Motor neuron (in vitro differentiated cells): ENCODE measurements at regions not wholly inside any gene's neighbourhood (a gene's known extent, or its start where the extent isn't known, plus 50 kb on each side); places are given as distances from the start of the nearest gene placed in this dataset.

Source experiments
- ATAC-seq, 8 experiments: fragments of 200-7000 bp; cut with Tn5 transposase; replicated peaks in 6 of 8; 2 replicates each; pipeline ENCODE4 v1.8.0; 2021; ENCODE audit warnings: mild to moderate bottlenecking in 8 of 8, moderate library complexity in 8 of 8
- H3K27ac ChIP-seq, 2 donors: fragments of 250-450 bp; sonication (Bioruptor Pico); 2 replicates each; pipeline ENCODE4 v1.9.0; 2021; ENCODE audit warnings: antibody characterized with exemption in 2 of 2, mild to moderate bottlenecking in 2 of 2, moderate library complexity in 1 of 2
- H3K4me1 ChIP-seq, 2 donors: fragments of 250-450 bp; sonication (Bioruptor Pico); replicated peaks in 1 of 2; 2 replicates each; pipeline ENCODE4 v1.6.1; 2021; ENCODE audit warnings: antibody characterized with exemption in 2 of 2, mild to moderate bottlenecking in 2 of 2, moderate library complexity in 1 of 2
- H3K4me3 ChIP-seq, 5 donors: fragments of 250-450 bp; sonication (Bioruptor Pico); 2 replicates each; pipeline ENCODE4 v1.9.0; 2021; ENCODE audit warnings: antibody characterized with exemption in 5 of 5, mild to moderate bottlenecking in 5 of 5, moderate library complexity in 4 of 5
- WGBS, 10 experiments: fragments of 450-650 bp; shearing (Covaris generic); methylation state at CpG; one replicate each; pipeline ENCODE4 v1.0.0; 2022; 5-methylcytosine and 5-hydroxymethylcytosine counted together
- in situ Hi-C, 9 experiments: fragments of 400-800 bp; cut with MboI; loops; one replicate each; pipeline ENCODE4 v1.15.0; 2021; ENCODE audit warnings: low sequenced_read_pairs in 9 of 9, low pct_unique_long_range_greater_than_20kb in 2 of 9; ENCODE audit not compliant: unreplicated experiment in 9 of 9

- no peak overlapping the region for H3K27ac ChIP-seq
- ATAC-seq = no peak
- no peaks in the 10 kb centered on the region for H3K4me1 ChIP-seq
- in situ Hi-C loops = no loop called here
- no peak overlapping the region for H3K4me3 ChIP-seq
- WGBS, 10 experiments = 89 to 100% (median 95%) methylated on average over 1 to 2 of the region's 2 CpGs; no CpG with 5 or more reads in 3 of the 10 experiments
Measured at GRCh38 chr12:65764325-65764724, 60.0 kb upstream of the HMGA2 start.

GRCh38 chr12:65765436-65765813 lies 58.9 kb upstream of the HMGA2 start:
- in situ Hi-C loops = no loop called here
- no peak overlapping the region for H3K27ac ChIP-seq
- WGBS, 10 experiments = 79 to 100% (median 94%) methylated on average over 1 to 2 of the region's 2 CpGs; no CpG with 5 or more reads in 1 of the 10 experiments
- peak in 2 of 8 experiments; percentile 79 to 86 for ATAC-seq
- H3K4me1 ChIP-seq = no peaks in the 10 kb centered on the region
- no peak overlapping the region for H3K4me3 ChIP-seq

- WGBS, 10 experiments = 70 to 100% (median 94%) methylated on average over 1 to 6 of the region's 6 CpGs
- Histone ChIP-seq H3K27ac (no peak overlapping the region), H3K4me1 (no peaks in the 10 kb centered on the region), H3K4me3 (no peak overlapping the region)
- ATAC-seq = no peak
- in situ Hi-C loops = no loop called here
Measured at GRCh38 chr12:65769880-65770279, 54.4 kb upstream of the HMGA2 start.
